Activated CD8-positive, alpha-beta T cell treated with anti-CD3 and anti-CD28 coated beads for 36 hours (primary cell): ENCODE measurements at regions not wholly inside any gene's neighbourhood (a gene's known extent, or its start where the extent isn't known, plus 50 kb on each side); places are given as distances from the start of the nearest gene placed in this dataset.
"Not testable (repeated sequence)": the region's sequence is repeated elsewhere in the genome, so short reads cannot be mapped to it uniquely, and the experiment has no call there.

Experiments used
- ATAC-seq: fragments of 200-7000 bp; cut with Tn5 transposase; one replicate; pipeline ENCODE4 v1.10.0; 2021; ENCODE audit warnings: mild to moderate bottlenecking, moderate library complexity
- CTCF ChIA-PET: fragments of 350-600 bp; sonication (Branson Sonifier 250); formaldehyde crosslinking; loops from one replicate; lab custom pipeline; 2021; ENCODE audit warnings: antibody characterized with exemption; lab: Charles Lee
- POLR2A ChIA-PET: fragments of 350-600 bp; sonication (Branson Sonifier 250); formaldehyde crosslinking; loops from one replicate; lab custom pipeline; 2021; ENCODE audit warnings: antibody characterized with exemption; lab: Charles Lee
- DNase-seq: peaks from one replicate; pipeline ENCODE4 v3.0.0-alpha.2; 2020
- H3K27ac Mint-ChIP-seq: one replicate; pipeline ENCODE4 v1.8.0; 2021; ENCODE audit warnings: mild to moderate bottlenecking, mixed read lengths
- H3K27me3 Mint-ChIP-seq: one replicate; pipeline ENCODE4 v1.8.0; 2021; ENCODE audit warnings: mixed read lengths
- H3K36me3 Mint-ChIP-seq: one replicate; pipeline ENCODE4 v1.8.0; 2021; ENCODE audit warnings: low read depth, mixed read lengths
- H3K4me1 Mint-ChIP-seq: one replicate; pipeline ENCODE4 v1.8.0; 2021; ENCODE audit warnings: low read depth, mixed read lengths
- H3K4me3 Mint-ChIP-seq: one replicate; pipeline ENCODE4 v1.8.0; 2021; ENCODE audit warnings: mild to moderate bottlenecking, moderate library complexity, mixed read lengths
- H3K9me3 Mint-ChIP-seq: one replicate; pipeline ENCODE4 v1.8.0; 2021; ENCODE audit warnings: mixed read lengths
- CTCF ChIP-seq: fragments of 200-600 bp; IDR thresholded peaks from one replicate; pipeline ENCODE4 v1.8.0; 2022; ENCODE audit warnings: antibody characterized with exemption, mild to moderate bottlenecking
- intact Hi-C: fragments of 100-400 bp; cut with micrococcal nuclease; formaldehyde crosslinking; loops from one replicate; pipeline ENCODE4 v1.10.0; 2022

DNA sequence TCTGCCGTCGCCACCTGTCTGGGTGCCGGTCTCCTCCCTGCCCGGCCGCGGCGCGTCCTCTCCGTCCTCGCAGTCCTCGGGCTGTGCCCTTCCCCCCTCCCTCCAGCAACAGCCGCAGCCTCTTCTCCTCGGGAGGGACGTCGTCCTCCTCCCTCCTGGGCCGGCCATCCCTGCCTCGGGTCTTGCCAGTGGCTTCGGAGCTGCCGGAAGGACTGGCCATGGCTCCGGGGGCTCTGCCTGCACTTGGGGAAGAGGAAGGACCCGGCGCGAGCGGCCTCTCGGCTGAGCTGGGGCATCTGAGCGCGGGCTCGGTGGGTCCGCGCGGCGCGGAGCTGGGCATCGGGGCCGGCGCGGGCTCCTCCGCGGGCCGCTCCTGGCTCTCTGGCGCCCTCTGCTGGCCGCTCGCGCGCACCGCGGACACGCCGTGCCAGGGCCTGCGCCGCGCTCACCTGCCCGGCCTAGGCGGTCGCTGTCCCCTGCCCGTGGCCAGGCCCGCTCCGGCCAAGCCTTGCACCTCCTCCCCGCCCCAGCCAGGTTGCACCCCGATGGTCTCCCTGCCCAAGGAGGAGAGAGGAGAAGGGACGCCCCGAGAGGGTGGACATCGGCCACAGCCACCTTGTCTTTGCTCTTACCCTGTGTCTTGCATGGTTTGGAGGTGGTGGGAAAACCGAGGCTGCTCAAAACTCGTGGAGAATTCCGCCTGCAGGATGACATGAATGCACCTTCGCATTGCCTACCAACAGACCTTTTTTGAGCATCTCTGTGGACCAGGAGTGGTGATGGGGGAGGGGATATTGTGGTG is 83.9 kb upstream of the FRG2C start:
- H3K4me1 Mint-ChIP-seq, intact Hi-C loops, H3K9me3 Mint-ChIP-seq, H3K27ac Mint-ChIP-seq, H3K4me3 Mint-ChIP-seq, H3K36me3 Mint-ChIP-seq, POLR2A ChIA-PET: not testable (repeated sequence)
- CTCF ChIA-PET, result interaction anchor here (1.2 to 1.4 kb wide), 2 partner anchors 25 to 135 kb away, joined by 3 read pairs; no protein-coding TSS in a partner anchor
- DNase-seq (peak; percentile 42), ATAC-seq (peak; percentile 39)
- peak; percentile 70 for TF ChIP-seq CTCF
- H3K27me3 Mint-ChIP-seq, result peaks cover 32% of the 10 kb centered on the region

DNA sequence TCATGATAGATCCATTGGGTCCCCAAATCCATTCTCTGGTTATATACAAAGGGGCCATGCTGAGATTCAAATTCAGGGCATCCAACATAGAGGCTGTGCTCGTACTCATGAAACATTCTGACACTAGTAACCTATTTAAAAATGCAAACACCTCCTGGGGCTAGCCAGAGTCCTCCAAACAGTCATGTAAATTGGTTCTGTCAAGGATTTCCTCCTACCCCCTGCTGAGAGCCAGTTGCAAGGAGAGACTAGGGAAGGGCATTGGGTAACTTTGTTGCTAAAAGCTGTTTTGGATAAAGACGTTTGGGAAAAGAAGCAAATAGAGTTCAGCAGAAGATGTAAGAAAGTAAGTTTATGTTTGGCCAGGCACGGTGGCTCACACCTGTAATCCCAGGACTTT is 81.6 kb upstream of the FRG2C start:
- POLR2A ChIA-PET, H3K4me1 Mint-ChIP-seq, intact Hi-C loops: not testable (repeated sequence)

DNA sequence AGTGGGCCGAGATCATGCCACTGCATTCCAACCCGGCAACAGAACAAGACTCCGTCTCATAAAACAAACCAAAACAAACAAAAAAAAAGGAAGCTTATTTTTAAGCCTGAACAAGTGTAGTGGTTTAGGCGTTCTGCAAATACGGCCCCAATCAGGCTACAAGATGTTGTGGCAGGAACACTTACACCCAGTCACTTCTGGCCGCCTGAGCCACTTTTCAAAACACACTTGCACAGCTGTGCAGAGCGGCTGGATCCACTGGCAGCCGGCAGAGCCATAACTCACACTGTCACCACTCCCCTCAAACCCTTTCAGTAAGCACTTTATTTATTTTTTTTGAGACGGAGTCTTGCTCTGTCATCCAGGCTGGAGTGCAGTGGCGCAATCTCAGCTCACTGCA is 81.0 kb upstream of the FRG2C start:
- H3K4me1 Mint-ChIP-seq, intact Hi-C loops, DNase-seq, CTCF ChIA-PET, H3K4me3 Mint-ChIP-seq, H3K36me3 Mint-ChIP-seq, POLR2A ChIA-PET, H3K27ac Mint-ChIP-seq, H3K9me3 Mint-ChIP-seq, ATAC-seq: not testable (repeated sequence)
- H3K27me3 Mint-ChIP-seq, result peaks cover 30% of the 10 kb centered on the region

More for the DNA sequence above, 81.6 kb upstream of the FRG2C start:
- ATAC-seq, H3K4me3 Mint-ChIP-seq, CTCF ChIA-PET, H3K9me3 Mint-ChIP-seq, H3K27ac Mint-ChIP-seq, DNase-seq, H3K36me3 Mint-ChIP-seq: not testable (repeated sequence)
- H3K27me3 Mint-ChIP-seq, result peaks cover 30% of the 10 kb centered on the region

DNA sequence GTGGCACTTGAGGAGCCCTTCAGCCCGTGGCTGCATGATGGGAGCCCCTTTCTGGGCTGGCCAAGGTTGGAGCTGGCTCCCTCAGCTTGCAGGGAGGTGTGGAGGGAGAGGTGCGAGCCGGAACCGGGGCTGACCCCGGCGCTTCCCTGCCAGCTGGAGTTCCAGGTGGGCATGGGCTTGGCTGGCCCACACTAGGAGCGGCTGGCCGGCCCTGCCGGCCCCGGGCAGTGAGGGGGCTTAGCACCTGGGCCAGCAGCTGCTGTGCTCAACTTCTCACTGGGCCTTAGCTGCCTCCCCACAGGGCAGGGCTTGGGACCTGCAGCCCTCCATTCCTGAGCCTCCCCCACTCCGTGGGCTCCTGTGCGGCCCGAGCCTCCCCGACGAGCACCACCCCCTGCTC is 76.4 kb upstream of the FRG2C start:
- DNase-seq, H3K27ac Mint-ChIP-seq, CTCF ChIA-PET, H3K36me3 Mint-ChIP-seq, H3K27me3 Mint-ChIP-seq, ATAC-seq, H3K9me3 Mint-ChIP-seq, POLR2A ChIA-PET, H3K4me3 Mint-ChIP-seq, H3K4me1 Mint-ChIP-seq, intact Hi-C loops: not testable (repeated sequence)

DNA sequence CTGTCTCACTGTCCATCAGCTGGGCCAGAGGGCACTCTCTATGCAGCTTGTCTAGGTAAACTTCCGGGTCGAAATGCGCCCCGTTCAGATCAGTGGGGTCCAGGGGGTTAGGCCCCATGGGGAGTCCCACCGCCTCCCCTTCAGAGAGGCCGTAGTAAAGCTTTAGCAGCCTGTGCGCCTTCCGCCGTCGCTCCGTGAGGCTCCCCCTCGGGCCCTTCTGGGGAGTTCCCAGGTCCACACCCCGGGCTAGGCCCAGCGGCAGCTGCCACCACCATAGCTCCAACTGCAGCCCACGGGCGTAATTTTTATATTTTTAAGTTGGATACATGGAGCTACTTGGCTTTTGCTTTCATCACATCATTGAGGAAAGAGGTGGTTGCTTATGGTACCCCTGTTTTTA is 73.7 kb upstream of the FRG2C start:
- H3K4me3 Mint-ChIP-seq, H3K27me3 Mint-ChIP-seq, intact Hi-C loops, H3K9me3 Mint-ChIP-seq, H3K4me1 Mint-ChIP-seq, CTCF ChIA-PET, DNase-seq, ATAC-seq, POLR2A ChIA-PET, H3K36me3 Mint-ChIP-seq, H3K27ac Mint-ChIP-seq: not testable (repeated sequence)

- CTCF ChIA-PET, result interaction anchor here (0.9 to 1.0 kb wide), 2 partner anchors 25 to 39 kb away, joined by 3 read pairs; no protein-coding TSS in a partner anchor
- intact Hi-C loops, POLR2A ChIA-PET, H3K36me3 Mint-ChIP-seq, H3K9me3 Mint-ChIP-seq, ATAC-seq, H3K4me1 Mint-ChIP-seq, H3K4me3 Mint-ChIP-seq, H3K27me3 Mint-ChIP-seq, H3K27ac Mint-ChIP-seq: not testable (repeated sequence)
- peak; percentile 33 for TF ChIP-seq CTCF
- DNase-seq, result peak; percentile 61
Observed at GRCh38 chr3:75604286-75604934, 59.7 kb upstream of the FRG2C start.

DNA sequence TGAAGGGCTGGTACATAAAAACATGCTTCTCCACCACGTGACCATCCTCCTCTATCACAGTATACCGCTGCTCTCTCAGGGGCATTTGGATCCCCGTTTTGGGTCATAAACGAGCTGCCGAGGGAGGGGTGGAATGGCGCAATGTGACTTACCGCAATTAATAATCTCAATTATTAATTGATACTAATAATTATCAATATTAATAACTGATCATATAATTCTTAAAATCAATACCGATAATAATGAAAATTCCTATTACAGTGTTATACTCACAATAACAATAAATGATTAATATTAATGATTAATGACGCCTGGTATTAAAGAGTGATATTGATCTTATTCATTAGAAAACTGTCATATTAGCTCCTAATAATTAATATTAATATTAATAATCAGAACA is 56.1 kb upstream of the FRG2C start:
- CTCF ChIA-PET, ATAC-seq, H3K9me3 Mint-ChIP-seq, H3K4me3 Mint-ChIP-seq, DNase-seq, H3K36me3 Mint-ChIP-seq, H3K4me1 Mint-ChIP-seq, intact Hi-C loops, POLR2A ChIA-PET, H3K27me3 Mint-ChIP-seq, H3K27ac Mint-ChIP-seq: not testable (repeated sequence)

DNA sequence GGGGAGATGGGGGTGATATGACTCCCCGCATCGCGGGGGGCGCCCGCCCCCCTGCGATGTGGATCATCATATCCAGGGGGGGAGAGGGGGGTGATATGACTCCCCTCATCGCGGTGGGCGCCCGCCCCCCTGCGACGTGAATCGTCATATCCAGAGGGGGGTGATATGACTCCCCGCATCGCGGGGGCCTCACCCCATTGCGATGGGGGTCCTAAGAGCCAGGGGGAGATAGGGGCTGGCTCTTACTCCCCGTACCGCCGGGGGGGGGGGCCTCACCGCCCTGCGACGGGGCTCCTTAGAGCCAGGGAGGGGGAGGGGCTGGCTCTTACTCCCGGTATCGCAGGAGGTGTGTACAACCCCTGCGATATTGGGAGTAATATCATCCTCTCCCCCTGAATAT is 54.5 kb upstream of the FRG2C start:
- ATAC-seq, H3K27me3 Mint-ChIP-seq, H3K36me3 Mint-ChIP-seq, POLR2A ChIA-PET, H3K27ac Mint-ChIP-seq, H3K4me3 Mint-ChIP-seq, H3K4me1 Mint-ChIP-seq, H3K9me3 Mint-ChIP-seq, intact Hi-C loops, CTCF ChIA-PET: not testable (repeated sequence)
- peak; percentile 18 for DNase-seq
